GM23338 (cell line): ENCODE measurements at regions not wholly inside any gene's neighbourhood (a gene's known extent, or its start where the extent isn't known, plus 50 kb on each side); places are given as distances from the start of the nearest gene placed in this dataset.

ENCODE experiments used
- ATAC-seq: fragments of 200-7000 bp; cut with Tn5 transposase; 3 replicates; pipeline ENCODE4 v1.9.1; 2020
- DNase-seq: peaks from one replicate; pipeline ENCODE4 v3.0.0-alpha.2; 2015; ENCODE audit warnings: low spot score
- H2AFZ ChIP-seq: fragments of 200-600 bp; sonication (generic); 2 replicates; pipeline ENCODE4 v1.8.0; 2016; ENCODE audit warnings: antibody characterized with exemption, mild to moderate bottlenecking, moderate library complexity
- H3F3A ChIP-seq: fragments of 200-600 bp; sonication (generic); replicated peaks from 2 replicates; pipeline ENCODE4 v1.8.0; 2017; ENCODE audit warnings: antibody characterized with exemption, mixed run types, low read depth
- H3K27ac ChIP-seq: fragments of 200-600 bp; sonication (generic); 2 replicates; pipeline ENCODE4 v1.6.1; 2016; ENCODE audit warnings: low read depth
- H3K27me3 ChIP-seq: fragments of 200-600 bp; sonication (generic); 2 replicates; pipeline ENCODE4 v1.8.0; 2016; ENCODE audit warnings: mild to moderate bottlenecking, mixed run types, moderate library complexity; ENCODE audit not compliant: insufficient read depth
- H3K36me3 ChIP-seq: fragments of 200-600 bp; sonication (generic); 2 replicates; pipeline ENCODE4 v1.8.0; 2016; ENCODE audit warnings: mild to moderate bottlenecking; ENCODE audit not compliant: insufficient read depth
- H3K4me1 ChIP-seq: fragments of 200-600 bp; sonication (generic); 2 replicates; pipeline ENCODE4 v1.8.0; 2016; ENCODE audit warnings: mild to moderate bottlenecking, moderate library complexity; ENCODE audit not compliant: insufficient read depth
- H3K4me2 ChIP-seq: fragments of 200-600 bp; sonication (generic); 2 replicates; pipeline ENCODE4 v1.7.1; 2017; ENCODE audit warnings: mixed run types
- H3K4me3 ChIP-seq: fragments of 200-600 bp; sonication (generic); 2 replicates; pipeline ENCODE4 v1.6.1; 2016; ENCODE audit warnings: mixed run types
- H3K79me2 ChIP-seq: fragments of 200-600 bp; sonication (generic); replicated peaks from 2 replicates; pipeline ENCODE4 v1.8.0; 2017; ENCODE audit warnings: mild to moderate bottlenecking; ENCODE audit not compliant: insufficient read depth
- H3K9me2 ChIP-seq: fragments of 200-600 bp; sonication (generic); 2 replicates; pipeline ENCODE4 v1.8.0; 2017; ENCODE audit not compliant: insufficient read depth
- H4K20me1 ChIP-seq: fragments of 200-600 bp; sonication (generic); replicated peaks from 2 replicates; pipeline ENCODE4 v1.8.0; 2017; ENCODE audit warnings: mild to moderate bottlenecking; ENCODE audit not compliant: insufficient read depth
- H3K27ac Mint-ChIP-seq: 2 replicates; pipeline ENCODE4 v1.8.0; 2020; ENCODE audit warnings: inconsistent platforms, mild to moderate bottlenecking, moderate library complexity, mixed read lengths
- H3K27me3 Mint-ChIP-seq: 3 replicates; pipeline ENCODE4 v1.8.0; 2022; ENCODE audit warnings: low read depth, mild to moderate bottlenecking, moderate library complexity, mixed read lengths, inconsistent platforms; ENCODE audit not compliant: insufficient read depth, poor library complexity
- H3K36me3 Mint-ChIP-seq: 3 replicates; pipeline ENCODE4 v1.8.0; 2021; ENCODE audit warnings: low read depth, mild to moderate bottlenecking, inconsistent platforms, moderate library complexity, mixed read lengths
- H3K4me1 Mint-ChIP-seq: 3 replicates; pipeline ENCODE4 v1.8.0; 2020; ENCODE audit warnings: mild to moderate bottlenecking, inconsistent platforms, mixed read lengths
- H3K4me3 Mint-ChIP-seq: 3 replicates; pipeline ENCODE4 v1.8.0; 2021; ENCODE audit warnings: moderate library complexity, mild to moderate bottlenecking, inconsistent platforms, mixed read lengths
- H3K9me3 Mint-ChIP-seq: 3 replicates; pipeline ENCODE4 v1.8.0; 2020; ENCODE audit warnings: moderate library complexity, mild to moderate bottlenecking, inconsistent platforms, mixed read lengths
- CREB1 ChIP-seq: fragments of 250-450 bp; sonication (Bioruptor Pico); IDR thresholded peaks from 2 replicates; pipeline ENCODE4 v1.5.0; 2020; ENCODE audit warnings: low read depth, mild to moderate bottlenecking, moderate library complexity
- ETS1 ChIP-seq: IDR thresholded peaks from 2 replicates; pipeline ENCODE4 v1.6.1; 2016; ENCODE audit warnings: antibody characterized with exemption
- EZH2 ChIP-seq: fragments of 200-600 bp; sonication (generic); IDR thresholded peaks from one replicate; pipeline ENCODE4 v1.8.0; 2017; ENCODE audit warnings: antibody characterized with exemption, mild to moderate bottlenecking, low read depth; ENCODE audit not compliant: unreplicated experiment
- EZH2phosphoT487 ChIP-seq: fragments of 200-600 bp; sonication (generic); IDR thresholded peaks from one replicate; pipeline ENCODE4 v1.8.1; 2018; ENCODE audit warnings: antibody characterized with exemption; ENCODE audit not compliant: unreplicated experiment
- JUNB ChIP-seq: IDR thresholded peaks from one replicate; pipeline ENCODE4 v1.6.1; 2016; ENCODE audit warnings: antibody characterized with exemption; ENCODE audit not compliant: unreplicated experiment
- NANOG ChIP-seq: IDR thresholded peaks from 2 replicates; pipeline ENCODE4 v1.6.1; 2016; ENCODE audit warnings: antibody characterized with exemption, borderline replicate concordance
- POLR2AphosphoS5 ChIP-seq: IDR thresholded peaks from 2 replicates; pipeline ENCODE4 v1.6.1; 2016; ENCODE audit warnings: antibody characterized with exemption, low read depth
- STAT1 ChIP-seq: IDR thresholded peaks from one replicate; pipeline ENCODE4 v1.6.1; 2016; ENCODE audit warnings: antibody characterized with exemption; ENCODE audit not compliant: unreplicated experiment
- ZNF114 ChIP-seq: fragments of 250-450 bp; sonication (Bioruptor Pico); IDR thresholded peaks from 2 replicates; pipeline ENCODE4 v1.5.0; 2020; ENCODE audit warnings: mild to moderate bottlenecking, moderate library complexity
- ZNF331 ChIP-seq: fragments of 250-450 bp; sonication (Bioruptor Pico); IDR thresholded peaks from 2 replicates; pipeline ENCODE4 v1.5.0; 2020; ENCODE audit warnings: low read depth, mild to moderate bottlenecking, moderate library complexity
- ZNF462 ChIP-seq: fragments of 250-450 bp; sonication (Bioruptor Pico); IDR thresholded peaks from 2 replicates; pipeline ENCODE4 v1.5.0; 2020; ENCODE audit warnings: mild to moderate bottlenecking, moderate library complexity
- TF ChIP-seq, protein P1 (sequence below), 2 experiments: fragments of 200-600 bp in 1 of 2; sonication (generic) in 1 of 2; conservative IDR thresholded peaks; 2 replicates each; pipeline versions ENCODE4 v1.5.1 to v1.6.1; 2016 to 2017; ENCODE audit warnings: antibody characterized with exemption in 2 of 2, low read depth in 2 of 2, mild to moderate bottlenecking in 2 of 2, moderate library complexity in 1 of 2

- no peaks in the 10 kb centered on the region for H3K27me3 ChIP-seq
- H4K20me1 ChIP-seq: no peaks in the 10 kb centered on the region
- ATAC-seq (no peak), DNase-seq (no peak)
- Mint-ChIP-seq H3K4me3 (no peak overlapping the region), H3K9me3 (no peaks in the 10 kb centered on the region), H3K36me3 (no peaks in the 10 kb centered on the region), H3K27me3 (no peaks in the 10 kb centered on the region), H3K4me1 (peaks cover 5% of the 10 kb centered on the region; the same call in 2 of the 3 replicates), H3K27ac (no peak overlapping the region)
- no peak for TF ChIP-seq NANOG
- no peak for TF ChIP-seq EZH2
- TF ChIP-seq EZH2phosphoT487: no peak
- H3F3A ChIP-seq: no peaks in the 10 kb centered on the region
- H3K36me3 ChIP-seq: no peaks in the 10 kb centered on the region
- no peak overlapping the region for H3K4me3 ChIP-seq
- no peaks in the 10 kb centered on the region for H3K4me1 ChIP-seq
- no peak overlapping the region for H3K27ac ChIP-seq
- no peak overlapping the region for H3K4me2 ChIP-seq
- no peak overlapping the region for H2AFZ ChIP-seq
- 0 out of 2 replicates have a peak, but pooled peaks cover 10% of the 10 kb centered on the region for H3K9me2 ChIP-seq
- H3K79me2 ChIP-seq: no peaks in the 10 kb centered on the region
These were observed 56.6 kb upstream of the SPRED1 start for GRCh38 chr15:38196076-38196475.

DNA sequence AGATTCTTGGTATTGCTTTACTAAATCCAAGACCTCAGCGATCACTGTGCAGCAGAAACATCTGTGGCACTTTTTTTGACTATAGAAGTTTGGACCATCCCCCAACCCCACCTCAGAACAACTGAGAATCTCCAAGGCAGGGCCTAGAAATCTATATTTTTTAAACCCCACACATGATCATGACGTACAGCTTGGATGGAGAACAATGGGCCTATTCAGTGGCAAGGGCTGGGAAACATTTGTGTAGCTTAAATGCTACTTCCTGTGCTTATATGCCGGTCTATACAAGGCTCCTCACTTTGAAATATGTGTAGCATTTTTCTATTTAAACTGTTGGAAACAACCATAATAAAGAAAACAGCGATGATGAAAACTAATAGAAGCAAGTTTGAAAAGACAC, 55.1 kb upstream of the SPRED1 start:
- no peaks in the 10 kb centered on the region for H3K27me3 ChIP-seq
- no peaks in the 10 kb centered on the region for H3K27me3 Mint-ChIP-seq
- H3K9me3 Mint-ChIP-seq: no peaks in the 10 kb centered on the region
- no peaks in the 10 kb centered on the region for H3K36me3 ChIP-seq
- H3K4me3 Mint-ChIP-seq: no peak overlapping the region
- H3K4me3 ChIP-seq: no peak overlapping the region
- H3K4me1 ChIP-seq: no peaks in the 10 kb centered on the region
- no peak overlapping the region for H3K27ac Mint-ChIP-seq
- peaks cover 5% of the 10 kb centered on the region; the same call in 2 of the 3 replicates for H3K4me1 Mint-ChIP-seq
- no peaks in the 10 kb centered on the region for H4K20me1 ChIP-seq
- no peak overlapping the region for H3K4me2 ChIP-seq
- no peak overlapping the region for H3K27ac ChIP-seq
- H3F3A ChIP-seq: no peaks in the 10 kb centered on the region
- H3K36me3 Mint-ChIP-seq: no peaks in the 10 kb centered on the region
- DNase-seq: no peak
- no peak for ATAC-seq
- no peak for TF ChIP-seq ETS1
- no peak for TF ChIP-seq STAT1
- TF ChIP-seq ZNF462: no peak
- TF ChIP-seq, protein P1, sequence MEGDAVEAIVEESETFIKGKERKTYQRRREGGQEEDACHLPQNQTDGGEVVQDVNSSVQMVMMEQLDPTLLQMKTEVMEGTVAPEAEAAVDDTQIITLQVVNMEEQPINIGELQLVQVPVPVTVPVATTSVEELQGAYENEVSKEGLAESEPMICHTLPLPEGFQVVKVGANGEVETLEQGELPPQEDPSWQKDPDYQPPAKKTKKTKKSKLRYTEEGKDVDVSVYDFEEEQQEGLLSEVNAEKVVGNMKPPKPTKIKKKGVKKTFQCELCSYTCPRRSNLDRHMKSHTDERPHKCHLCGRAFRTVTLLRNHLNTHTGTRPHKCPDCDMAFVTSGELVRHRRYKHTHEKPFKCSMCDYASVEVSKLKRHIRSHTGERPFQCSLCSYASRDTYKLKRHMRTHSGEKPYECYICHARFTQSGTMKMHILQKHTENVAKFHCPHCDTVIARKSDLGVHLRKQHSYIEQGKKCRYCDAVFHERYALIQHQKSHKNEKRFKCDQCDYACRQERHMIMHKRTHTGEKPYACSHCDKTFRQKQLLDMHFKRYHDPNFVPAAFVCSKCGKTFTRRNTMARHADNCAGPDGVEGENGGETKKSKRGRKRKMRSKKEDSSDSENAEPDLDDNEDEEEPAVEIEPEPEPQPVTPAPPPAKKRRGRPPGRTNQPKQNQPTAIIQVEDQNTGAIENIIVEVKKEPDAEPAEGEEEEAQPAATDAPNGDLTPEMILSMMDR (conservative IDR thresholded peaks at IDR 0.05; ENCODE audit: low read depth in 2 of 2): no peak
- no peak for TF ChIP-seq CREB1
- TF ChIP-seq POLR2AphosphoS5: no peak
- no peak for TF ChIP-seq NANOG
- no peak for TF ChIP-seq ZNF331 (CRISPR knock-in tag)
- no peak for TF ChIP-seq ZNF114 (CRISPR knock-in tag)
- TF ChIP-seq JUNB: no peak
- H3K79me2 ChIP-seq: no peaks in the 10 kb centered on the region
- H3K9me2 ChIP-seq: peaks cover 12% of the 10 kb centered on the region; the same call in 1 of the 2 replicates
- H2AFZ ChIP-seq: no peak overlapping the region
